Activated CD4-positive, alpha-beta T cell treated with anti-CD3 and anti-CD28 coated beads for 48 hours (primary cell): ENCODE measurements at regions not wholly inside any gene's neighbourhood (a gene's known extent, or its start where the extent isn't known, plus 50 kb on each side); places are given as distances from the start of the nearest gene placed in this dataset.
A peak's percentile ranks its signal among the peaks of the same experiment; 100 is the strongest.
"Not testable (repeated sequence)": the region's sequence is repeated elsewhere in the genome, so short reads cannot be mapped to it uniquely, and the experiment has no call there.

ENCODE experiments used
- DNase-seq: peaks from one replicate; pipeline ENCODE4 v3.0.0-alpha.2; 2020

- DNase-seq: no peak
Observed at GRCh38 chr12:107826276-107826675, 51.8 kb downstream of the ASCL4 start.

DNA sequence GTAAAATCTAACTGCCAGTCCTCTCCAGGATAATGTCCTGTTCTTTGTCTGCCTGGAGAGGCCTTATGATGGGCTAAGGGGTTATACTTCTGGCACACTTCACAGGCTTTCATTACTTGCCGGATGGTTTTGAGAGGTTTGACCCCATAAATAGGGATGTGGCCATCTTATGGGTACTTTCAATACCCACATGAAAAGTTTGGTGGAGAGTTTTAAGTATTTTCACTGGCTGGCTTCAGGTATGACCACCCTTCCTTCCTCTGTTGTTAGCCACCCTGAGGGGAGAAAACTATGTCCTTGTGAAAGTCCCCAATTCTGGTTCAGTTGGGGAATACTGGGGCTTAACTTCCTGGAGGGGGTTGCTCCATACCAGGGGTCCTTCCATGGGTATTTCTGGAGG lies 54.8 kb downstream of the ASCL4 start:
- no peak for DNase-seq

GRCh38 chr12:107832441-107832840 lies 57.9 kb downstream of the ASCL4 start:
- DNase-seq: no peak

DNA sequence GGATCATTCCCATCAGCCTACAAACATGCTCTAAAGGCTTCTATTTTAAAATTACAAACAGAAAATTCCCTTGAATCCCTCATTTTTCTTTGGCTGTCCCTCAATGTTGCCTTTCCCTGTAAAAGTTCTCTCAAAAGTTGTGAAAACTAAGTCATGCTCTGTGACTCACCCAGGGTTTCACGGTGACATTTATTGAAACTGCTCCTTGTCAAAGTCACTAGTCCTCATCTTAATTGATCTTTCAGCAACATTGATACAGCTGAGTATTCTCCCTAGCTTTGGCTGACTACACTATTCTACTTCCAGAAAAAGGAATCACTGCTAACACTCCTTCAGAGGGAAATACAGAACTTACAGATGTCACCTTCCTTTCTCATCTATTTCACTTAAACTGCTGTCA lies 65.7 kb downstream of the ASCL4 start:
- no peak for DNase-seq

DNA sequence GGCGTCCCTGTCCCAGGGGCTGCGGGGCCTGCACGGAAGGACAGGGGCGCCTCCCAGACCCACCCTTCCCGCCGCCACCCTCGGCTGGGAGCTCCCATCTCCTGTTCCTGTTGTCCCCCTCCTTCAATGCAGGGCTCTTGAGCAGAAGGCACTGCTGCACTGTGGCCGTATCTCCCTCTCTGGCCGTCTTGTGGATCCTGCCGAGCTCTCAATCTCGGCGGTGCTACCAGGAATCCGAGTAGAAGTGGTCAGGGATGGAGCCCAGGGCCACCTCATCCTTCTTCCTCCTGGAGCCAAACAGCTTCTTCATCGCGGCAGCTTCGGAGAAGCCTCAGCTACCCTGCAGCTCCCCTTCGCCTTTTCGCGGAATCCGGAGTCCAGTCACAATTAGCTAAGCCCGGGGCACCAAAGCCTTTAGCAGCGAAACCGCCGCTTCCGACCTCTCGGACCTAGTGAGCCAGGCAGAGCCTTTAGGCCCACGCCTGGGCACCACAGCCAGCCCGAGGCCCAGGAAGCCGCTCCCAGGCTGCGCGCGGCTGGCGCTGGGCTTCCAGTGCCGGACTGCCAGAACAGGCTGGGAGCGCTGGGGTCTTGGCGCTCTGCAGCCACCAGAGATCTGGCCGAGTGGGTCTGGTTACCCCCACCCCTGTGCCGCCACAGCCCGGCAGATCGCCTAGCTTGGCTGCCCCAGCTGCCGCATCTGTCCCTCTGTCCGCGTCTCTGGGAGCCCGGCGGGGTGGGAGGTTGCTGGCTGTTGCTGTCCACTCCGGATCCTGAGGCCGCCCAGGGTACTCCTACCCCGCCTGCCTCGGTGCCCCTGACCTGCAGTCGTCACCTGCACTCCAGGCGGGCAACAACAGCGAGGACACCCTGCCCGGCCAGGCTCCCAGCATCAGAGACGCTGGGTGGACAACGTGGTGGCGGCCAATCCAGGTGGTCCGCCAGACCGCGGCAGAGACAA lies 69.1 kb downstream of the ASCL4 start:
- DNase-seq: no peak

DNA sequence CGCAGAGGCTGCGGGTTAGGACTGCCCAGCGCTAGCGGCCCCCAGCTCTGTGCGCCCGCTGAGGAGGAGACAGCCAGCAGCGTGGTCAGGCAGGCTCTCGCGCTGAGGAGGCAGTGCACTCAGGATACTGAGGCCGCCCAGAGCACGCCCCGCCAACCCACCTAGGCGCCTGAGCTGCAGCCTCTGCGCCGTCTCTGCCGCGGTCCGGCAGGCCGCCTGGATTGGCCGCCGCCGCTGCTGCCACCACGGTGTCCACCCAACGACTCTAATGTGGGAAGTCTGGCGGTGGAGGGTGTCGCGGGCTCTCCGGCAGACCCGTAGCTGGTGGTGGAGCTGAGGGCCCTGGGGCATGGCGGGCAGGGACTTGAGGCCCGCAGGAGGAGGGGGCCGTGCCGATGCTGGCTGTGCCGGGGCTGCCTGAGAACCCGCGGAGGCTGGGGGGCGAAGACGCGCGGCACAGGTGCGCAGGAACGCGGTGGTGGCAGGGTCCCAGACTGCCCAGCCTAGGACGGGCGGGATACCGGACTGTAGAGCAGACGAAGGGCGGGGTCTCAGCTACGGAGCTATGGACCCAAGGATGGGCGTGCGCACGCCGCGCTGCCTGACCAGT lies 69.9 kb downstream of the ASCL4 start:
- DNase-seq: no peak

GRCh38 chr12:107845226-107845979 lies 70.9 kb downstream of the ASCL4 start:
- no peak for DNase-seq

GRCh38 chr12:107845980-107846659 lies 71.6 kb downstream of the ASCL4 start:
- no peak for DNase-seq

DNA sequence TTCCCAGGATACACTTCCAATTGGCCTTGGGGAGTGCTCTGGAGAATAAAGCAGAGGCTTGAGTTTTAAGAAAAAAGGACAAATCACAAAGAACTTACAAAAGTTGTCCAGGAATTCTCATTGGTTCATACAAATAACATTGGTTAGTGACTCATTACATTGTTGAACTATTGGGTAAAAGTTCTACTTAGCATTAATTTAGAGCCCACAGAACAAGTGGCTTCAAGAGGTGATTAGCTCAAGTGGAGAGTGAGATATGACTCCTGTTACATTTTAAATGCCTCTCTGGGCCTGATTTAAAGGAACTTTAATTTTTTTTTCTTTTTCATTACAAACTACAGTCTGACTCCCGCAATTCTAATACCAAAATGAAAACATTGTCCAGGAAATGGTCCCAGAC lies 72.9 kb downstream of the ASCL4 start:
- no peak for DNase-seq

DNA sequence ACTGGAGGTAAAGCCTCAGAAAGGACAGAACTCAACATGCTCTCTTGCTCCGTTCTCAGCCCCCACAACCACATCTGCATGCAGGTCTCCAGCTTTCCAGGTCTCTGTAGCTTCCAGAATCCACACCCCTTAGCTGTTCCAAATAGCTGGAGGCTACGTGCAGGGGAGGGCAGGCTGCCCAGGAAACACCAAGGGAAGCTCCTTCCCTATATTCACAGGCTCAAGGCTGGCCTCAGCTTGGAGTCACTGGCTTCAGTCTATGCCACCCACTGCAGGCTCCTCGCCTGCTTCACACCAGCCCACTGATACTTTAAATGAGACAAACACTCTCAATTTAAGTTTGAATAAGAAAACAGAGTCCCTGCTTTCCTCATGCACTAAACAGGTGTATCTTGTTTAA lies 73.3 kb downstream of the ASCL4 start:
- no peak for DNase-seq

GRCh38 chr12:107853479-107853878 lies 79.0 kb downstream of the ASCL4 start:
- DNase-seq: no peak

- no peak for DNase-seq
Observed at GRCh38 chr12:107855471-107855870, 81.0 kb downstream of the ASCL4 start.

DNA sequence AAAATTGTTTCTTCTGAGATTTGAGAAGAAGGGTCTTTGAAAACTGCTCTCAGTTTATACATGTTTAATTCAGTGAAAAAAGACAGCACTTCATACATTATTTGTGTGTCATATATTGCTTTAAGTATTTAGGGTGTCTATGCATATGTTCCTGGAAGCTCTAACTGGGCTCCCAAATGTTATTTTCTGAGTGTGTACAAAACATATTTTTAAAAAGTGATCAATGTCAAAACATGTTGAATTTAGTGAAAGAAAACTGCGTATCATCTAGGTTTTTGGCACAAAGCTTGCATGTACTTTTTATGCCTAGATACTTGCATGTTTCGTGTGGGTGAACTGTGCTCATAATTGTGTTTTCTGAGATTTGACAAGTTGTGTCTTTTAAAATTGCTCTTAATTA lies 81.6 kb downstream of the ASCL4 start:
- no peak for DNase-seq

DNA sequence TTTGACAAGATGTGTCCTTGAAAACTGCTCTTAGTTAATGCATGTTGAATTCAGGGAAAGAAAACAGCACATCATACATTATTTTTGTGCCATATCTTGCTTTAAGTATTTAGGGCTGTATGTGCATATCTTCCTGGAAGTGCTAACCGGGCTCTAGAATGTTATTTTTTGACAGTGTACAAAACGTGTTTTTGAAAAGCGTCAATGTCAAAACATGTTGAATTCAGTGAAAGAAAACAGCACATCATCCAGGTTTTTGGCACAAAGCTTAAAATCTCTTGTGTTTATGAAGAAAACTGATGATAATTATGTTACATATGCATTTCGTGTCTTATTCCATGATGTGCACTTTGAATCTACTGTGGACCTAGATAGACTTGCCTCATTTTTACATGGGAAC lies 82.7 kb downstream of the ASCL4 start:
- DNase-seq: no peak

- no peak for DNase-seq
Observed at GRCh38 chr12:107859367-107859766, 84.9 kb downstream of the ASCL4 start.

GRCh38 chr12:107864235-107864634 lies 89.7 kb downstream of the ASCL4 start:
- DNase-seq: no peak

DNA sequence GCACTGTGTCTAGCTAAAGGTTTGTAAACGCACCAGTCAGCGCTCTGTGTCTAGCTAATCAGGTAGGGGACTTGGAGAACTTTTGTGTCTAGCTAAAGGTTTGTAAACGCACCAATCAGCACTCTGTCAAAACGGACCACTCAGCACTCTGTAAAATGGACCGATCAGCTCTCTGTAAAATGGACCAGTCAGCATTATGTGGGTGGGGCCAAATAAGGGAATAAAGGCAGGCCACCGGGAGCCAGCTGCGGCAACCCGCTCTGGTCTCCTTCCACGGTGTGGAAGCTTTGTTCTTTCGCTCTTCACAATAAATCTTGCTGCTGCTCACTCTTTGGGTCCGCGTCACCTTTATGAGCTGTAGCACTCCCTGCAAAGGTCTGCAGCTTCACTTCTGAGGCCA lies 90.2 kb downstream of the ASCL4 start:
- DNase-seq: not testable (repeated sequence)

GRCh38 chr12:107873223-107873622 lies 98.7 kb downstream of the ASCL4 start:
- no peak for DNase-seq

DNA sequence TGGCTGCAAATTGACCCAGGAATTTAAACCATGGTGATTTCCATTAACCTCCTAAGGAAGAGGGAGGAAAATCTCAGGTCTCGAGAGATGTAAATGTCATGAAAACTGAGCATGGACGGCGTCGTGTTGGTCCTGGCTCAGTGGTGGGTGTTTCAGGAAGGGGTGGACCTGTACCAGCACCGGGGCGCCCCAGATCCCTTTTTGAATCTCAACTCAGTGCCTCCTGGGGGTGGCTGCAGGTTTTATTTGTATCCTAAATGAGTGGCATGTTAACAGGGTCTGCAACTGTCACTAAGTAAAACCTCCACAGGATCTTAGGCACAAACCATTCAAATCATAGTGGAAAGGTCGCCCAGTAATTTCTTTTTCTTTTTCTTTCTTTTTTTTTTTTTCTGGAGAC lies 101.3 kb downstream of the ASCL4 start:
- no peak for DNase-seq

DNA sequence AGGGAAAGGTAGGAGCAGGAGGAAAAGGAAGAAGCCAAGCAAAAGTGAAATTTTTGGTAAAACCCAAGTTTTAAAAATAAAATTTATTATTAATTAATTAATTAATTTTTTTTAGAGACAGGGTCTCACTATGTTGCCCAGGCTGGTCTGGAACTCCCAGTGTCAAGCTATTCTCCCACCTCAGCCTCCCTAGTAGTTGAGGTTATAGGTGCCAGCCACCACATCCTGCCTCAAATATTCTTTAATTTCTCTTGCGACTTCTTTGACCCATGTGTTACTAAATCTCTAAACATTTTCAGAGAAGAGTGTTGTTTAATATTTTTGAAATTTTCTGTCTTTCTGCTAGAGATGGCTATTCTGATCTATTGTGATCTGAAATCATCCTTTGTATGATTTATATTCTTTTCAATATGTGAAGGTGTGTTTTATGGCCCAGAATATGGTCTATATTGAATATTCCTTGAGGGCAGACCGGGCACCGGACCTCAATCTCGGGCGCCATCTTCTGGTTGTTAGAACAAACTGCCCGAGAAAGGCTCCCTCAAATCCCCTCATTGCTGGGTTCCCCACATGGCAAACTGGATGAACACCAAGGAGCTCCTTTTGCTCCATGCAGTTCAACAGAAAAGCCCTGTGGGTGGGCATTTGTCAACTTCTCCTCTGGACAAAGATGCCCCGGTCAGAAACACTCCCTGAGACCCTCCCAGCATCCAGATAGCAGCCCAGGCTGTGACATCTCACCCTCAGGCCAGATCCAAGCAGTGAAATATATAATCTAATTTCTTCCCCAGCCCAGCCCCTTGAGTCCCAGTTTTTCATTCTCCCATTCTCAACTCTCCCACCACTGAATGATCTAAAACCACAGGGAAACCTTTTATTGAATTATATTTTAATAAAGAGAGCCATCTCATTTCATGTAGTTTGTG lies 110.5 kb downstream of the ASCL4 start:
- peak; percentile 59 for DNase-seq

DNA sequence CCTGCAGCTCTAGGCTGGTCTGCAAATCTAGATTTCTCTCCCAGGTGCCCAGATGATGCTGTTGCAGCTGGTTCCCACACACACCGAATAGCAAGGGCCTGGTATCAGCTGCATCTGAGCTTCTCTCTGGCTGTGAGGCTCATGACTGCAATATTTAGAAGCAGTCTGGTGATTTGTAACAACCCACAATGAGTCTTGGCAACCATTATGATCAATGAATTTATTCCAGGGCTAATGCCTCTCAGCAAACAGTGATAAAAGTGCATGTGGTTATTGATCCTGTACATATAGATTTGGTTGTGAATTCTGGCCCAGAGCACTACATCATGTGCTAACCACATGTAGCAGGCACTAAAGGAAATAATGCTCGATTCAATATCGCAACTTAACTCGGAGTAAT lies 114.3 kb downstream of the ASCL4 start:
- no peak for DNase-seq

- no peak for DNase-seq
Observed at GRCh38 chr12:107891967-107892366, 117.5 kb downstream of the ASCL4 start.
